Upper lobe of right lung (tissue), 1 donor: ENCODE measurements at regions not wholly inside any gene's neighbourhood (a gene's known extent, or its start where the extent isn't known, plus 50 kb on each side); places are given as distances from the start of the nearest gene placed in this dataset.

Source experiments
- ATAC-seq: fragments of 200-7000 bp; cut with Tn5 transposase; one replicate; pipeline ENCODE4 v1.9.1; 2020; ENCODE audit warnings: mild to moderate bottlenecking, moderate library complexity
- DNase-seq: peaks from one replicate; pipeline ENCODE4 v3.0.0-alpha.2; 2020
- H3K27ac ChIP-seq: fragments of 200-600 bp; one replicate; pipeline ENCODE4 v1.8.0; 2022
- H3K27me3 ChIP-seq: fragments of 200-600 bp; one replicate; pipeline ENCODE4 v1.8.0; 2022; ENCODE audit warnings: mild to moderate bottlenecking
- H3K36me3 ChIP-seq: fragments of 200-600 bp; one replicate; pipeline ENCODE4 v1.8.0; 2022
- H3K4me1 ChIP-seq: fragments of 200-600 bp; one replicate; pipeline ENCODE4 v1.8.0; 2022
- H3K4me3 ChIP-seq: fragments of 200-600 bp; one replicate; pipeline ENCODE4 v1.8.0; 2022; ENCODE audit warnings: mild to moderate bottlenecking
- H3K9me3 ChIP-seq: fragments of 200-600 bp; one replicate; pipeline ENCODE4 v1.8.0; 2022
- intact Hi-C: fragments of 100-400 bp; cut with DNase I; formaldehyde crosslinking; loops from one replicate; pipeline ENCODE4 v1.11.0; 2022
- TF ChIP-seq, protein P1 (sequence below): fragments of 200-600 bp; IDR thresholded peaks from one replicate; pipeline ENCODE4 v1.8.0; 2022; ENCODE audit warnings: antibody characterized with exemption
- donor health status: DM: no; HTN: yes; CAD: no; lungs with severe emphysema.

DNA sequence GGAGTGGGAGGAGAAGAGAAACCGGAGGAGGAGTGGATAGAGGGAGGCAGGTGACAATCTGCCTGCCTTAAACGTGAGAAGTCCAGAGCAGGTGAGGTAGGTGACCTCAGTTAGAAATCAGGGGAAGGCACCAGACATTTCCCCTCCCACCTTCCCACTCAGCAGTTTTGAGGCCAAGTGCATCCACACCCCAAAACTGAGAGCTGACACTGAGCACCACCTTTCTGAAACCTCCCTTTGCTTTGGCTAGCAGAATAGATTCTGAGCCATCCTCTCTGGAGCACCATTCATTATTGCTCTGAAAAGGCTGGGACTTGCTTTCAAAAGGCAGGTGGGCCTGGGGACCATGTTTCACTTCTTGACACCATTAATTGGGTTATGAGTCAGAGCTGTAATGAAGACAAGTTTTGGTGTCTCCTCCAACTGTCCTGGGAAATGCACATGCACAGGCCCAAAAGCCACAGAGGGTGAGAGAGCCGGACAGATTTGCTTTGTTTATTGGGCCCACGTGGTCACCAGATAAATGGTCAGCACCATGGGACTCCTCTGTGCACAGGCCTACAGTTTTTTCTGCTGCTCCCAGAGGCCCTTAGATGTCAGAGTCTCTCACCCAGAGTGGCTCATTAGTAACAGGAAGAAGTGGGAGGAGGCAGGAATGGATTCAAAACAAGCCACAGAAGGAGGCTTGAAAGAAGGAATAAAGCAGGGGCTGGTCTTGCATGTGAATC lies 314.7 kb downstream of the TLE1 start:
- Histone ChIP-seq H3K4me1 (peaks cover 5% of the 10 kb centered on the region), H3K9me3 (no peaks in the 10 kb centered on the region), H3K27ac (no peak overlapping the region), H3K4me3 (no peak overlapping the region), H3K36me3 (no peaks in the 10 kb centered on the region), H3K27me3 (no peaks in the 10 kb centered on the region)
- DNase-seq (no peak), ATAC-seq (peak; percentile 49)
- intact Hi-C loops: no loop called here
- TF ChIP-seq, protein P1, sequence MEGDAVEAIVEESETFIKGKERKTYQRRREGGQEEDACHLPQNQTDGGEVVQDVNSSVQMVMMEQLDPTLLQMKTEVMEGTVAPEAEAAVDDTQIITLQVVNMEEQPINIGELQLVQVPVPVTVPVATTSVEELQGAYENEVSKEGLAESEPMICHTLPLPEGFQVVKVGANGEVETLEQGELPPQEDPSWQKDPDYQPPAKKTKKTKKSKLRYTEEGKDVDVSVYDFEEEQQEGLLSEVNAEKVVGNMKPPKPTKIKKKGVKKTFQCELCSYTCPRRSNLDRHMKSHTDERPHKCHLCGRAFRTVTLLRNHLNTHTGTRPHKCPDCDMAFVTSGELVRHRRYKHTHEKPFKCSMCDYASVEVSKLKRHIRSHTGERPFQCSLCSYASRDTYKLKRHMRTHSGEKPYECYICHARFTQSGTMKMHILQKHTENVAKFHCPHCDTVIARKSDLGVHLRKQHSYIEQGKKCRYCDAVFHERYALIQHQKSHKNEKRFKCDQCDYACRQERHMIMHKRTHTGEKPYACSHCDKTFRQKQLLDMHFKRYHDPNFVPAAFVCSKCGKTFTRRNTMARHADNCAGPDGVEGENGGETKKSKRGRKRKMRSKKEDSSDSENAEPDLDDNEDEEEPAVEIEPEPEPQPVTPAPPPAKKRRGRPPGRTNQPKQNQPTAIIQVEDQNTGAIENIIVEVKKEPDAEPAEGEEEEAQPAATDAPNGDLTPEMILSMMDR: no peak

DNA sequence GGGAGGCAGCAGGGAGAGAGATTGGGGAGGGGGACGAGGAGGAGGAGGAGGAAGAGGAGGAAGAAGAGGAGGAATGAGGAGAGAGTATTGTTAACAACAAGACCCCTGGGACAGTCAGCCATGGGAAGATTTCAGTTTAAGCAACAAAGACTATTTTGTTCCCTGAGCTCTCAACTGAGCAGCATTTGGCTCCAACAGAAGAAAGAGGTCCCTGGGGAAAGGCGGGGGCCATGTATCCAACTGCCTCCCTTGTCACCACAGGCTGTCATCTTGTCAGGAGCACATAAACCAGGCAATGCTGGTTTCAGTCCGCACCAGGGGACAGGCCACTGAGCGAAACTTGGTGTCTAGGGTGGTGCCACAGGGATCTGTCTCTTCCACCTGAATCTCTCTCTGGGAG lies 316.1 kb downstream of the TLE1 start:
- Histone ChIP-seq H3K27me3 (no peaks in the 10 kb centered on the region), H3K4me3 (no peak overlapping the region), H3K4me1 (peaks cover 5% of the 10 kb centered on the region), H3K27ac (no peak overlapping the region), H3K9me3 (no peaks in the 10 kb centered on the region), H3K36me3 (no peaks in the 10 kb centered on the region)
- DNase-seq (no peak), ATAC-seq (no peak)
- intact Hi-C loops: no loop called here
- TF ChIP-seq, protein P1: no peak

DNA sequence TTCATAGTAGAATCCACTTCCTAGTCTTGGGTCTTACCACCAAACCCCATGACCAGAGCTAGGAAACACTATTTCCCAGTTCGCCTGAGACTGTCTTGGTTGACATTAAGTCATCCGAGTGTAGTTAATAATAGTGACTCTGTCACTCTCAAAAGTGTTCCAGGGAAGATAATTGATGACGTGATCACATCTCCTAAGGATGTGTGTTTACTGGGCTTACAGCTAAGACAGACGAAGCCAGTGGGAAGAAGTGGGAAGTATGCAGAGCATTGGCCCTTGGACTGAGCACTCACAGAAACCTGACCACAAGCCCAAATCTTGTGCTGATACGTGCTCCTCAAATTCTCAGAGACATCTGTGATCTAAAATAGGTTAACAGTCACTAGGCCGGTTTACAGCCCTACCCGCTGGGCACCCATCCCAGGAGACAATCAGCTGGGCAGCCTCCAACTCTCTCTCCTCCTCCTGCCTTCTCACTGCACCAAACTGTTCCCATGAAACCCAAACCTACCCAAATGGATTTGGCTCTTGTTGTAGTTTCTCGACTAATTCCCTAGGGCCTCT lies 316.6 kb downstream of the TLE1 start:
- intact Hi-C loops: no loop called here
- H3K27ac ChIP-seq: no peak overlapping the region
- no peaks in the 10 kb centered on the region for H3K27me3 ChIP-seq
- ATAC-seq (no peak), DNase-seq (no peak)
- H3K4me3 ChIP-seq: no peak overlapping the region
- H3K9me3 ChIP-seq: no peaks in the 10 kb centered on the region
- TF ChIP-seq, protein P1: no peak
- H3K36me3 ChIP-seq: no peaks in the 10 kb centered on the region
- H3K4me1 ChIP-seq: peaks cover 5% of the 10 kb centered on the region

DNA sequence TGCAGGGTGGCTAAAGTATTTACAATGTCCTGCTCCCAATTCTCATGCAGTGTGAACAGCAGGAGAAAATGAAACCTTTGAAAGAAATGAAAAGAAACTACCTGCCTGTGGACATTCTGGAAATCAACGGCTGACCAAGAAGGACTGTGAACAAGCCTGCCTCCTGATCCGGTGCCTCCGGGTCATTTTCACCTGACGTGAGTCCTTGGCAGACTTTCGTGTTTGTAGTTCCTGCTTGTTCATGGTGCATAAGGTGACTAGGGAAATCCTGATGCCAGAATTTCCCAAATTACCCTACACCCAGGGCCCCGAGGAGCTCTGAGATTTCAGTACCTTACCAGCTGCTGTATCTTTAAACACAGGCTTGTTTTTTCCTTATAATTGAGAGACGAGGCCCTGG lies 317.5 kb downstream of the TLE1 start:
- H3K36me3 ChIP-seq: no peaks in the 10 kb centered on the region
- intact Hi-C loops: no loop called here
- TF ChIP-seq, protein P1: no peak
- H3K27me3 ChIP-seq: no peaks in the 10 kb centered on the region
- no peak overlapping the region for H3K4me3 ChIP-seq
- DNase-seq: no peak
- no peak overlapping the region for H3K27ac ChIP-seq
- H3K4me1 ChIP-seq: peaks cover 5% of the 10 kb centered on the region
- ATAC-seq: no peak
- no peaks in the 10 kb centered on the region for H3K9me3 ChIP-seq

DNA sequence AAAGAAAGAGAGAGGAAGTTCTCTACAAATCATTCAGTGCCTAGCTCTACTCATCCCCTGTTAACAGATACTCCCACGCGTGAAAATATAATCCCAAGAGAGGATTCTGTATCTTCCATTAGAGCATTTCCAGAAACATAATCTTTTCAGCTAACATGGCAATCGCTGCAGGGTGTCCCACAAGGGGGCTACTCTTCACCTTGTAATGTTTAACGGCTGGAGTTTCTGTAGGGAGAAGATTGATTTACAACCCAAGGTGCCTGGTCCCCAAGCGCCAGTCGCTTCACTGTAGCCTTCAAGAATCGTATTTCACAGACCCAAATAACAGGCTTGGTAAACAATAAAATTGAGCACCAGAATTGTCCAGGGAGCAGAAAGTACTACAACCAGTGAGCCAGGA lies 318.7 kb downstream of the TLE1 start:
- intact Hi-C loops: no loop called here
- Histone ChIP-seq H3K36me3 (no peaks in the 10 kb centered on the region), H3K27me3 (no peaks in the 10 kb centered on the region), H3K4me1 (peaks cover 4% of the 10 kb centered on the region), H3K27ac (no peak overlapping the region), H3K9me3 (no peaks in the 10 kb centered on the region), H3K4me3 (no peak overlapping the region)
- no peak for ATAC-seq
- DNase-seq: no peak
- TF ChIP-seq, protein P1: no peak
